SK-N-SH treated with all-trans-retinoic acid at 6 μM for 48 hours (cell line): ENCODE measurements at regions not wholly inside any gene's neighbourhood (a gene's known extent, or its start where the extent isn't known, plus 50 kb on each side); places are given as distances from the start of the nearest gene placed in this dataset.

Experiments
- ATAC-seq: fragments of 200-7000 bp; cut with Tn5 transposase; 3 replicates; pipeline ENCODE4 v1.9.1; 2020; ENCODE audit warnings: mild to moderate bottlenecking, moderate library complexity
- BACH2 ChIP-seq: fragments of 250-450 bp; sonication (Bioruptor Pico); IDR thresholded peaks from 2 replicates; pipeline ENCODE4 v1.9.0; 2021; ENCODE audit warnings: mild to moderate bottlenecking, borderline replicate concordance
- CREB5 ChIP-seq: fragments of 250-450 bp; sonication (Bioruptor Pico); IDR thresholded peaks from 2 replicates; pipeline ENCODE4 v1.5.1; 2020; ENCODE audit warnings: low read depth, mild to moderate bottlenecking, moderate library complexity
- CSRNP3 ChIP-seq: fragments of 250-450 bp; sonication (Bioruptor Pico); IDR thresholded peaks from 2 replicates; pipeline ENCODE4 v1.5.1; 2021; ENCODE audit warnings: mild to moderate bottlenecking, moderate library complexity
- ESRRG ChIP-seq: fragments of 250-450 bp; sonication (Bioruptor Pico); IDR thresholded peaks from 2 replicates; pipeline ENCODE4 v1.6.1; 2021; ENCODE audit warnings: mild to moderate bottlenecking
- GLIS3 ChIP-seq: fragments of 250-450 bp; sonication (Bioruptor Pico); IDR thresholded peaks from 2 replicates; pipeline ENCODE4 v1.5.0; 2020; ENCODE audit warnings: mild to moderate bottlenecking, moderate library complexity
- ISL1 ChIP-seq: fragments of 250-450 bp; sonication (Bioruptor Pico); IDR thresholded peaks from 2 replicates; pipeline ENCODE4 v2.1.2; 2022; ENCODE audit warnings: mild to moderate bottlenecking, moderate library complexity
- PATZ1 ChIP-seq: fragments of 250-450 bp; sonication (Bioruptor Pico); IDR thresholded peaks from 2 replicates; pipeline ENCODE4 v1.8.0; 2020; ENCODE audit warnings: mild to moderate bottlenecking, moderate library complexity, borderline replicate concordance
- POU6F1 ChIP-seq: fragments of 250-450 bp; sonication (Bioruptor Pico); IDR thresholded peaks from 2 replicates; pipeline ENCODE4 v1.8.0; 2021; ENCODE audit warnings: low read depth, mild to moderate bottlenecking, moderate library complexity, borderline replicate concordance
- RARB ChIP-seq: fragments of 250-450 bp; sonication (Bioruptor Pico); IDR thresholded peaks from 2 replicates; pipeline ENCODE4 v1.8.0; 2021; ENCODE audit warnings: mild to moderate bottlenecking, moderate library complexity
- SNAI2 ChIP-seq: fragments of 250-450 bp; sonication (Bioruptor Pico); IDR thresholded peaks from 2 replicates; pipeline ENCODE4 v1.5.0; 2020; ENCODE audit warnings: mild to moderate bottlenecking, moderate library complexity
- TOX ChIP-seq: fragments of 250-450 bp; sonication (Bioruptor Pico); IDR thresholded peaks from 2 replicates; pipeline ENCODE4 v1.8.0; 2021; ENCODE audit warnings: mild to moderate bottlenecking, moderate library complexity, borderline replicate concordance
- TSHZ2 ChIP-seq: fragments of 250-450 bp; sonication (Bioruptor Pico); IDR thresholded peaks from 2 replicates; pipeline ENCODE4 v1.5.0; 2020; ENCODE audit warnings: mild to moderate bottlenecking, moderate library complexity
- ZNF565 ChIP-seq: fragments of 450-650 bp; formaldehyde crosslinking; conservative IDR thresholded peaks from 2 replicates; pipeline ENCODE4 v1.5.0; 2020; ENCODE audit warnings: low read depth, mild to moderate bottlenecking, moderate library complexity
- ZNF8 ChIP-seq: fragments of 450-650 bp; formaldehyde crosslinking; IDR thresholded peaks from 2 replicates; pipeline ENCODE4 v1.5.0; 2020; ENCODE audit warnings: mild to moderate bottlenecking, moderate library complexity

- no peak for TF ChIP-seq TSHZ2 (CRISPR knock-in tag)
- no peak for TF ChIP-seq POU6F1 (CRISPR knock-in tag)
- TF ChIP-seq PATZ1 (CRISPR knock-in tag): no peak
- no peak for TF ChIP-seq RARB
- TF ChIP-seq SNAI2 (CRISPR knock-in tag): no peak
- TF ChIP-seq ZNF565 (CRISPR knock-in tag): no peak
Measured at GRCh38 chr12:87758271-87758670, 270.9 kb downstream of the C12orf50 start (continued).

GRCh38 chr12:87756721-87757120 lies 272.5 kb downstream of the C12orf50 start:
- TF ChIP-seq BACH2 (CRISPR knock-in tag) (no peak), CSRNP3 (CRISPR knock-in tag) (no peak), ESRRG (no peak), POU6F1 (CRISPR knock-in tag) (no peak), TOX (CRISPR knock-in tag) (no peak), ZNF8 (CRISPR knock-in tag) (no peak), TSHZ2 (CRISPR knock-in tag) (no peak), CREB5 (CRISPR knock-in tag) (no peak)
- TF ChIP-seq, all 23 proteins: peak for 0
- no peak for ATAC-seq

GRCh38 chr12:87756111-87756510 lies 273.1 kb downstream of the C12orf50 start:
- no peak for ATAC-seq
- TF ChIP-seq GLIS3 (CRISPR knock-in tag) (no peak), CSRNP3 (CRISPR knock-in tag) (no peak), TOX (CRISPR knock-in tag) (no peak), CREB5 (CRISPR knock-in tag) (no peak), RARB (no peak), TSHZ2 (CRISPR knock-in tag) (no peak), ISL1 (CRISPR knock-in tag) (no peak)
